PC-3 (cell line): ENCODE measurements at regions not wholly inside any gene's neighbourhood (a gene's known extent, or its start where the extent isn't known, plus 50 kb on each side); places are given as distances from the start of the nearest gene placed in this dataset.

ENCODE experiments used
- ATAC-seq: fragments of 200-7000 bp; cut with Tn5 transposase; 2 replicates; pipeline ENCODE4 v1.9.1; 2020; ENCODE audit warnings: mild to moderate bottlenecking, moderate library complexity
- BruUV-seq: library from RNA; stranded (reverse); fragments of 400-500 nt; replicated peaks from 2 replicates; lab custom pipeline; 2021; lab: Mats Ljungman, UMichigan
- CTCF ChIA-PET: fragments of 300-600 bp; sonication (Branson Sonifier 250); formaldehyde crosslinking; loops from one replicate; lab custom pipeline; 2022; ENCODE audit warnings: antibody characterized with exemption; lab: Charles Lee
- POLR2A ChIA-PET: fragments of 300-600 bp; sonication (Branson Sonifier 250); formaldehyde crosslinking; loops from one replicate; lab custom pipeline; 2022; ENCODE audit warnings: antibody characterized with exemption; ENCODE audit not compliant: unreplicated experiment; lab: Charles Lee
- DNase-seq: peaks from one replicate; pipeline ENCODE4 v3.0.0-alpha.2; 2015
- H2AFZ ChIP-seq: fragments of 300-600 bp; sonication (generic); 2 replicates; pipeline ENCODE4 v1.6.0; 2016; ENCODE audit warnings: antibody characterized with exemption, low read length
- H3F3A ChIP-seq: fragments of 300-600 bp; sonication (generic); one replicate; pipeline ENCODE4 v1.6.0; 2017; ENCODE audit warnings: antibody characterized with exemption, low read length, control low read depth, mild to moderate bottlenecking; ENCODE audit not compliant: unreplicated experiment
- H3K27ac ChIP-seq: fragments of 300-600 bp; sonication (generic); 2 replicates; pipeline ENCODE4 v1.5.1; 2016; ENCODE audit warnings: mild to moderate bottlenecking, low read length
- H3K27me3 ChIP-seq: fragments of 300-600 bp; sonication (generic); 2 replicates; pipeline ENCODE4 v1.6.1; 2016; ENCODE audit warnings: low read length, mixed read lengths
- H3K36me3 ChIP-seq: fragments of 300-600 bp; sonication (generic); 2 replicates; pipeline ENCODE4 v1.6.1; 2016; ENCODE audit warnings: low read depth, mixed run types, low read length, mixed read lengths
- H3K4me1 ChIP-seq: fragments of 300-600 bp; sonication (generic); 2 replicates; pipeline ENCODE4 v1.5.1; 2016; ENCODE audit warnings: low read length; ENCODE audit not compliant: insufficient read depth
- H3K4me2 ChIP-seq: fragments of 300-600 bp; sonication (generic); 2 replicates; pipeline ENCODE4 v1.6.0; 2016; ENCODE audit warnings: low read length
- H3K4me3 ChIP-seq: fragments of 300-600 bp; sonication (generic); 2 replicates; pipeline ENCODE4 v1.5.1; 2016; ENCODE audit warnings: mild to moderate bottlenecking, low read length, mixed read lengths
- H3K79me2 ChIP-seq: fragments of 300-600 bp; sonication (generic); 2 replicates; pipeline ENCODE4 v1.6.1; 2017; ENCODE audit warnings: low read length, mixed read lengths
- H3K9ac ChIP-seq: fragments of 300-600 bp; sonication (generic); 2 replicates; pipeline ENCODE4 v1.6.0; 2016; ENCODE audit warnings: mild to moderate bottlenecking, low read length
- H3K9me2 ChIP-seq: fragments of 300-600 bp; sonication (generic); replicated peaks from 2 replicates; pipeline ENCODE4 v1.6.1; 2016; ENCODE audit warnings: mixed run types, low read length, mixed read lengths
- H3K9me3 ChIP-seq: fragments of 300-600 bp; sonication (generic); 2 replicates; pipeline ENCODE4 v1.6.1; 2016; ENCODE audit warnings: low read length, mixed read lengths
- H4K20me1 ChIP-seq: fragments of 300-600 bp; sonication (generic); 2 replicates; pipeline ENCODE4 v1.6.1; 2016; ENCODE audit warnings: low read length, mixed read lengths
- EZH2 ChIP-seq: fragments of 300-600 bp; sonication (generic); IDR thresholded peaks from one replicate; pipeline ENCODE4 v1.6.1; 2017; ENCODE audit warnings: antibody characterized with exemption, mild to moderate bottlenecking, low read length; ENCODE audit not compliant: unreplicated experiment
- EZH2phosphoT487 ChIP-seq: fragments of 300-600 bp; sonication (generic); IDR thresholded peaks from 2 replicates; pipeline ENCODE4 v1.6.1; 2018; ENCODE audit warnings: mild to moderate bottlenecking, antibody characterized with exemption, low read length, borderline replicate concordance
- intact Hi-C: fragments of 100-400 bp; cut with micrococcal nuclease; formaldehyde crosslinking; loops from 2 replicates; pipeline ENCODE4 v1.9.0; 2023
- TF ChIP-seq, protein P1 (sequence below): fragments of 300-600 bp; sonication (generic); conservative IDR thresholded peaks from 2 replicates; pipeline ENCODE4 v1.5.1; 2017; ENCODE audit warnings: antibody characterized with exemption, low read depth, mild to moderate bottlenecking, low read length

DNA sequence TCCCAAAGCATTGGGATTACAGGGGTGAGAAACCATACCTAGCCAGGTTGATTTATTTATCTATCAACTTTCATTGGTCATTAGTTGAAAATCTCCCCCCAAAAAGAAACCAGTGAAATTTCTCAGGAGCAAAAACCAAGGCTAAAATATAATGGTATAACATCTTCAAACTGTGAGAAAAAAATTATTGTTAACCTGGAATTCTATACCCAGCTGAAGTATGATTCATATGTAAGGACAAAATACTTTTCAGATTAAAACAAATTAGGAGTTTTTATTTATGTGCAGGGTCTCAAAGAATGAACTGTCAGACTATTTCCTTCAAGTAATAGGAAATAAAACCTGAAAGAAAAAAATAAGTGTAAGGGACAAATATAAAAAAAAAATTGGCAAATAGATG lies 1053.9 kb downstream of the UQCRFS1 start:
- intact Hi-C loops, result no loop called here
- ATAC-seq (no peak), DNase-seq (no peak)
- no peak overlapping the region for H2AFZ ChIP-seq
- no peak overlapping the region for H3K4me3 ChIP-seq
- no peaks in the 10 kb centered on the region for H4K20me1 ChIP-seq
- H3K9me3 ChIP-seq, result no peaks in the 10 kb centered on the region
- TF ChIP-seq, protein P1, sequence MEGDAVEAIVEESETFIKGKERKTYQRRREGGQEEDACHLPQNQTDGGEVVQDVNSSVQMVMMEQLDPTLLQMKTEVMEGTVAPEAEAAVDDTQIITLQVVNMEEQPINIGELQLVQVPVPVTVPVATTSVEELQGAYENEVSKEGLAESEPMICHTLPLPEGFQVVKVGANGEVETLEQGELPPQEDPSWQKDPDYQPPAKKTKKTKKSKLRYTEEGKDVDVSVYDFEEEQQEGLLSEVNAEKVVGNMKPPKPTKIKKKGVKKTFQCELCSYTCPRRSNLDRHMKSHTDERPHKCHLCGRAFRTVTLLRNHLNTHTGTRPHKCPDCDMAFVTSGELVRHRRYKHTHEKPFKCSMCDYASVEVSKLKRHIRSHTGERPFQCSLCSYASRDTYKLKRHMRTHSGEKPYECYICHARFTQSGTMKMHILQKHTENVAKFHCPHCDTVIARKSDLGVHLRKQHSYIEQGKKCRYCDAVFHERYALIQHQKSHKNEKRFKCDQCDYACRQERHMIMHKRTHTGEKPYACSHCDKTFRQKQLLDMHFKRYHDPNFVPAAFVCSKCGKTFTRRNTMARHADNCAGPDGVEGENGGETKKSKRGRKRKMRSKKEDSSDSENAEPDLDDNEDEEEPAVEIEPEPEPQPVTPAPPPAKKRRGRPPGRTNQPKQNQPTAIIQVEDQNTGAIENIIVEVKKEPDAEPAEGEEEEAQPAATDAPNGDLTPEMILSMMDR, result no peak
- TF ChIP-seq EZH2, result no peak
- TF ChIP-seq EZH2phosphoT487, result no peak
- no TSS peak for BruUV-seq
- H3K4me2 ChIP-seq, result no peak overlapping the region
- no peak overlapping the region for H3K9ac ChIP-seq
- H3K27ac ChIP-seq, result no peak overlapping the region
- H3K9me2 ChIP-seq, result no peaks in the 10 kb centered on the region
- no peaks in the 10 kb centered on the region for H3K79me2 ChIP-seq
- no peaks in the 10 kb centered on the region for H3K36me3 ChIP-seq
- ChIA-PET POLR2A (no interaction called here), CTCF (no interaction called here)
- no peaks in the 10 kb centered on the region for H3K27me3 ChIP-seq
- no peaks in the 10 kb centered on the region for H3F3A ChIP-seq
- no peaks in the 10 kb centered on the region for H3K4me1 ChIP-seq

DNA sequence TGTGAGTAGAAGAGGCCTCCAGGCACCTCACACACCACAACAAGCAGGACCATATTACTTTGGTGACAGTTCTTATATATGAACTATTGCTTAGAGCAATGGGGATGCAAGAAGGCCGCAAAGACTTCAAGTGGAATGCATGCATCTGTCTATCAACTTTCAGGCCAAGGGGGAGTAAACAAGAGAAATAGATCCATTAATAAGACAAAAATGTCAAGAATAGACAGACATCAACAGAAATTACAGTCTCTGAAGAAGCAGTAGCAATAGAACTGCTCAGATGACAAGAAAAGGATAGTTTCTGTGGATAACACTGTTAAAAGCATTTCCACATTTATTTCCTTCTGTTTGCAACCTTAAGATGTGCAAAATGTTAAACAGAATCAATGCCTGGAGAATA lies 1057.7 kb downstream of the UQCRFS1 start:
- intact Hi-C loops, result no loop called here
- no peaks in the 10 kb centered on the region for H3K4me1 ChIP-seq
- no peaks in the 10 kb centered on the region for H4K20me1 ChIP-seq
- no peak overlapping the region for H3K4me2 ChIP-seq
- no peak overlapping the region for H3K27ac ChIP-seq
- H3K36me3 ChIP-seq, result no peaks in the 10 kb centered on the region
- no peak overlapping the region for H3K9ac ChIP-seq
- no TSS peak for BruUV-seq
- no peak overlapping the region for H2AFZ ChIP-seq
- H3K9me3 ChIP-seq, result no peaks in the 10 kb centered on the region
- no peaks in the 10 kb centered on the region for H3K9me2 ChIP-seq
- H3K4me3 ChIP-seq, result no peak overlapping the region
- no peaks in the 10 kb centered on the region for H3K27me3 ChIP-seq
- DNase-seq, result no peak
- POLR2A ChIA-PET, result no interaction called here
- no peaks in the 10 kb centered on the region for H3F3A ChIP-seq
- ATAC-seq, result no peak
- CTCF ChIA-PET, result no interaction called here
- no peaks in the 10 kb centered on the region for H3K79me2 ChIP-seq
- no peak for TF ChIP-seq EZH2phosphoT487
- no peak for TF ChIP-seq EZH2
- TF ChIP-seq, protein P1, result no peak

DNA sequence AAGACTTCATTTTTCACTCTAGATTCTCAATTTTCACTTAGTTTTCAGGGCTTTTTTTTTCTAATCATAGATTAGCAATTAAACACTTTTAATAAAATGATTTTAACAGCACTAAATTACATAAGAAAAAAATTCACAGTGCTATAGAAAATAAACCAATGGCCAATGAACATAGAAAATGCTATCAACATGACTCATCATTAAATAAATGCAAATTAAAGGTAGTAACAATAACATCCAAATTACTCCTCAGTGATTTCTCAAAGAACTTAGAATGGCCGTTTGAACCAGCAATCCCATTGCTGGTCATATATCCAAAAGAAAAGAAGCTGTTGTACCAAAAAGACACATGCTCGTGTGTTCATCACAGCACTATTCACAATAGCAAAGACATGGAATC lies 1058.9 kb downstream of the UQCRFS1 start:
- H3K4me3 ChIP-seq, result no peak overlapping the region
- H3K4me1 ChIP-seq, result no peaks in the 10 kb centered on the region
- ATAC-seq (no peak), DNase-seq (no peak)
- H3K27me3 ChIP-seq, result no peaks in the 10 kb centered on the region
- no peak for TF ChIP-seq EZH2phosphoT487
- TF ChIP-seq, protein P1, result no peak
- TF ChIP-seq EZH2, result no peak
- H3K4me2 ChIP-seq, result no peak overlapping the region
- no TSS peak for BruUV-seq
- intact Hi-C loops, result no loop called here
- no peaks in the 10 kb centered on the region for H3K9me3 ChIP-seq
- no peaks in the 10 kb centered on the region for H3K9me2 ChIP-seq
- H3K27ac ChIP-seq, result no peak overlapping the region
- H3K36me3 ChIP-seq, result no peaks in the 10 kb centered on the region
- H3K79me2 ChIP-seq, result no peaks in the 10 kb centered on the region
- ChIA-PET POLR2A (no interaction called here), CTCF (no interaction called here)
- H3F3A ChIP-seq, result no peaks in the 10 kb centered on the region
- H4K20me1 ChIP-seq, result no peaks in the 10 kb centered on the region
- H3K9ac ChIP-seq, result no peak overlapping the region
- H2AFZ ChIP-seq, result no peak overlapping the region
